Adrenal gland (tissue), 9 donors: ENCODE measurements at regions not wholly inside any gene's neighbourhood (a gene's known extent, or its start where the extent isn't known, plus 50 kb on each side); places are given as distances from the start of the nearest gene placed in this dataset.

Experiments
- DNase-seq, 7 donors: peaks; one replicate each; pipeline ENCODE4 v3.0.0-alpha.2; 2019 to 2020
- H3K27ac ChIP-seq, 5 donors: fragments of 200-600 bp; sonication (generic) in 4 of 5; 1 replicate in 3 of 5; 2 replicates in 2 of 5; pipeline versions ENCODE4 v1.5.1 to v1.8.0; 2016 to 2020; ENCODE audit warnings: mild to moderate bottlenecking in 1 of 5
- H3K27me3 ChIP-seq: fragments of 200-600 bp; 2 replicates; pipeline ENCODE4 v1.8.0; 2021
- H3K36me3 ChIP-seq, 2 donors: fragments of 200-600 bp; replicated peaks in 1 of 2; 1 replicate in 1 of 2; 2 replicates in 1 of 2; pipeline versions ENCODE4 v1.5.1 to v1.8.0; 2018 to 2022
- H3K4me1 ChIP-seq, 2 donors: fragments of 200-600 bp; replicated peaks in 1 of 2; 1 replicate in 1 of 2; 2 replicates in 1 of 2; pipeline versions ENCODE4 v1.5.1 to v1.8.0; 2018 to 2021
- H3K4me3 ChIP-seq, 4 donors: fragments of 200-600 bp; sonication (generic) in 3 of 4; one replicate each; pipeline ENCODE4 v1.5.1; 2016 to 2018
- H3K9me3 ChIP-seq, 3 donors: fragments of 200-600 bp; sonication (generic) in 1 of 3; replicated peaks in 1 of 3; 1 replicate in 2 of 3; 2 replicates in 1 of 3; pipeline versions ENCODE4 v1.5.1 to v1.8.0; 2016 to 2021
- CTCF ChIP-seq, 6 experiments: fragments of 450-650 bp in 4 of 6; fragments of 200-600 bp in 2 of 6; sonication (generic) in 1 of 6; IDR thresholded peaks; 1 replicate in 5 of 6; 2 replicates in 1 of 6; pipeline versions ENCODE4 v1.5.1 to v1.8.0; 2016 to 2021; ENCODE audit warnings: antibody characterized with exemption in 6 of 6, mild to moderate bottlenecking in 2 of 6, moderate library complexity in 1 of 6
- POLR2A ChIP-seq, 2 donors: fragments of 450-650 bp; IDR thresholded peaks; one replicate each; pipeline ENCODE4 v1.6.1; 2017; ENCODE audit warnings: antibody characterized with exemption in 2 of 2, mild to moderate bottlenecking in 2 of 2, moderate library complexity in 1 of 2
- WGBS, 4 donors: extraction: QIAGEN DNeasy Blood & Tissue Kit in 2 of 4; methylation state at CpG; one replicate each; pipeline versions ENCODE4 v1.1.5 to v1.1.7; 2013 to 2017; 5-methylcytosine and 5-hydroxymethylcytosine counted together
- intact Hi-C, 2 donors: fragments of 100-400 bp; cut with DNase I; formaldehyde crosslinking; loops; one replicate each; pipeline versions ENCODE4 v1.14.1 to v1.15.0; 2022 to 2023
- donor health status: healthy with polysubstance abuse.
- donor health status: Bipolar disorder and iron deficiency.
- donor health status: DM: yes; HTN: yes; CAD: no.
- donor health status: DM: no; HTN: no; CAD: no.
- donor health status: DM: no; HTN: no; CAD: no.

DNA sequence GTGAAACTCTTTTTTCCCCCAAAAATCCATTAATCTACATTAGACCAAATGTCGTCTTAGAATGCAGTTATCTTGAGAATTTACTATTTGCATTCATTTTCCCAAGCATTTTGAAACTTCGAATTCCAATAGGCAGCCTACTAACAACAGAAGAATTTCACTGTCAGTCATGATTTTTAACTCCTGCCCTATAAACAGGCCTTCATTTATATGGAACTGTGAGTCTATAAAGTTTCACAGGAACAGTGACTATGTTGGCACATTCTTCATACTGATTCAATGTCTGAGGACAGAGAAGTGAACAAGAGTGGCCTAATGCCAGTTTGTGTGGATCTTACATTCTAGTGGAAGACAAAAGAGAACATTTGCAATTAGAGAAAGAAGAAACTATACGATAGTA is 198.0 kb downstream of the PCDH17 start:
- TF ChIP-seq POLR2A (IDR thresholded peaks at IDR 0.05) (no peak), CTCF (IDR thresholded peaks at IDR 0.05) (no peak)
- H3K27me3 ChIP-seq = no peaks in the 10 kb centered on the region
- no peak for DNase-seq
- H3K27ac ChIP-seq = no peak overlapping the region
- intact Hi-C loops = no loop called here
- H3K36me3 ChIP-seq = no peaks in the 10 kb centered on the region
- WGBS, 4 donors = 70 to 81% (median 79%) methylated on average over 3 of the region's 3 CpGs
- H3K4me1 ChIP-seq = no peaks in the 10 kb centered on the region
- no peaks in the 10 kb centered on the region for H3K9me3 ChIP-seq
- no peak overlapping the region for H3K4me3 ChIP-seq

DNA sequence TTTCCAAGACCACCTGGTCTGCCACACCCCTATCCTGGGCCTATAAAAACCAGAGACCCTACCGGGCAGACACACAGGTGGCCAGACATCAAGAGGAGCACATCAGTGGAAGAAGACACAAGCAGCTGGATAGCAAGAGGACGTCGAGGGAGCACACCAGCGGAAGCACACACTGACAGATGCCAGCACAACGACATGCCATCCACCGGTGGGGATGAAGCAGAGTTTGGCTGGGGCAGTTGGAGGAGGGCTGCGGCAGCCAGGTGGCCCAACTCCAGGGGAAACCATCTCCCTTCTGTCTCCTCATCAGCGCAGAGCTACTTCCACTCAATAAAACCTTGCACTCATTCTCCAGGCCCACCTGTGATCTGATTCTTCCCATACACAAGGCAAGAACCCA is 200.6 kb downstream of the PCDH17 start:
- H3K27ac ChIP-seq = no peak overlapping the region
- H3K27me3 ChIP-seq = no peaks in the 10 kb centered on the region
- no peak overlapping the region for H3K4me3 ChIP-seq
- no peaks in the 10 kb centered on the region for H3K36me3 ChIP-seq
- intact Hi-C loops = no loop called here
- WGBS, 4 donors = 90 to 96% (median 92%) methylated on average over 3 to 8 of the region's 8 CpGs
- no peaks in the 10 kb centered on the region for H3K9me3 ChIP-seq
- no peak for DNase-seq
- H3K4me1 ChIP-seq = no peaks in the 10 kb centered on the region
- TF ChIP-seq CTCF (IDR thresholded peaks at IDR 0.05) = no peak

DNA sequence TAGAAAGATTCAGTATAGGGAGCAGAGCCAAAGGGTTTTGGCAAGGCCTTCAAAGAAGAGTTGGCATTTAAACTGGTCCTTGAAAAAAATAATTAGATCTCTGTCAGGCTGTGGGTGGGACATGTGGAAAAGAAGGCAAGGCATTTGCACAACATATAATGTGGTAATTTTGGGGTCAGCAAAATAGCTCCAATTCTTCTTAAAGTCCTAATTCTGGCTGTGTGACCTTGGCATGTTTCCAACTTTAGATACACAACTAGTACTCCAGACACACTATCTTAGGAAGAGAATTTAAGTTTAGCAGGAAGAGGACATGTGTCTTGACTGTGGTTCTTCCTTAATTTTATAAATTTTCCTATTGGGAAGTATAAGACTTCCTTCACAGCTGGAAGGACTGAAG is 206.3 kb downstream of the PCDH17 start:
- intact Hi-C loops = no loop called here
- Histone ChIP-seq H3K9me3 (no peaks in the 10 kb centered on the region), H3K4me1 (no peaks in the 10 kb centered on the region), H3K36me3 (no peaks in the 10 kb centered on the region), H3K27ac (no peak overlapping the region), H3K4me3 (no peak overlapping the region), H3K27me3 (no peaks in the 10 kb centered on the region)
- TF ChIP-seq CTCF (IDR thresholded peaks at IDR 0.05) = no peak
- no peak for TF ChIP-seq POLR2A (IDR thresholded peaks at IDR 0.05)
- DNase-seq = no peak

- H3K27ac ChIP-seq = no peak overlapping the region
- no peaks in the 10 kb centered on the region for H3K9me3 ChIP-seq
- no peak for TF ChIP-seq CTCF (IDR thresholded peaks at IDR 0.05)
- no peak for TF ChIP-seq POLR2A (IDR thresholded peaks at IDR 0.05)
- no peak for DNase-seq
- intact Hi-C loops = no loop called here
- no peak overlapping the region for H3K4me3 ChIP-seq
- H3K4me1 ChIP-seq = no peaks in the 10 kb centered on the region
- H3K27me3 ChIP-seq = no peaks in the 10 kb centered on the region
- WGBS, 4 donors = 68 to 78% (median 73%) methylated on average over 1 of the region's 1 CpG
- H3K36me3 ChIP-seq = no peaks in the 10 kb centered on the region
Observed at GRCh38 chr13:57843521-57843920, 212.0 kb downstream of the PCDH17 start.
